ENCODE measurements at regions not wholly inside any gene's neighbourhood (a gene's known extent, or its start where the extent isn't known, plus 50 kb on each side); places are given as distances from the start of the nearest gene placed in this dataset.

- DNase-seq (ENCODE audit: low spot score in 2 of 2): no peak
- no peaks in the 10 kb centered on the region for H3K9me3 ChIP-seq
- no peak overlapping the region for H3K4me3 ChIP-seq
- no peaks in the 10 kb centered on the region for H3K27me3 ChIP-seq
- TF ChIP-seq POLR2A (IDR thresholded peaks at IDR 0.05) (no peak), EP300 (IDR thresholded peaks at IDR 0.05) (no peak), POLR2AphosphoS5 (IDR thresholded peaks at IDR 0.05) (no peak), CTCF (IDR thresholded peaks at IDR 0.05) (no peak)
- WGBS: 90% methylated on average over 2 of the region's 2 CpGs
- no peaks in the 10 kb centered on the region for H3K4me1 ChIP-seq
- H3K27ac ChIP-seq: no peak overlapping the region
- H3K36me3 ChIP-seq: no peaks in the 10 kb centered on the region
Measured at GRCh38 chr5:136805466-136805865, 440.1 kb upstream of the TRPC7 start.

DNA sequence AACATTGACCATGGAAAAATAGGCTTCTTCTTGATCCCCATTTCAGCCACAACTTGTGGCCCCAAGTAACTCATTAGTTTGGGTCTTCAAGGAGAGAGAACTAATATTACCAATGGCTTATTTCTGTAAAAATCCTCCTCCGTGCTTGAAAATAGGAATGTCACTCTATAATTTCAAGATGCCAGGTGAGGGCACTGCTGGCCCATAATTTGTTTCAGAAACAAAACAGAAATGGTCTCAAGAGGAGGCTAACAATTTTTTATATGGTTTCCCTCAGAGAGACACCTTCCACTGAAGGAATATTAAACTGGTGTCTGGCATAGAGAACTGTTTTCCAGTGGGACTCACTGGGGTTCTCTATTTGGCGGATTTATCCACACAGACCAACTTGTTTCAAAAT, 437.0 kb upstream of the TRPC7 start:
- H3K27ac ChIP-seq: no peak overlapping the region
- no peak overlapping the region for H3K4me3 ChIP-seq
- no peaks in the 10 kb centered on the region for H3K36me3 ChIP-seq
- TF ChIP-seq CTCF (IDR thresholded peaks at IDR 0.05): no peak
- TF ChIP-seq POLR2A (IDR thresholded peaks at IDR 0.05): no peak
- TF ChIP-seq POLR2AphosphoS5 (IDR thresholded peaks at IDR 0.05): no peak
- TF ChIP-seq EP300 (IDR thresholded peaks at IDR 0.05): no peak
- no peaks in the 10 kb centered on the region for H3K27me3 ChIP-seq
- H3K9me3 ChIP-seq: no peaks in the 10 kb centered on the region
- no peaks in the 10 kb centered on the region for H3K4me1 ChIP-seq
- no peak for DNase-seq (ENCODE audit: low spot score in 2 of 2)
- WGBS: 45% methylated on average over 2 of the region's 2 CpGs

- Histone ChIP-seq H3K27ac (no peak overlapping the region), H3K36me3 (no peaks in the 10 kb centered on the region), H3K4me1 (no peaks in the 10 kb centered on the region), H3K27me3 (peaks cover 4% of the 10 kb centered on the region), H3K4me3 (no peak overlapping the region), H3K9me3 (no peaks in the 10 kb centered on the region)
- WGBS: 78% methylated on average over 1 of the region's 1 CpG
- DNase-seq (ENCODE audit: low spot score in 2 of 2): no peak
- TF ChIP-seq POLR2A (IDR thresholded peaks at IDR 0.05) (no peak), EP300 (IDR thresholded peaks at IDR 0.05) (no peak), CTCF (IDR thresholded peaks at IDR 0.05) (no peak)
Measured at GRCh38 chr5:136799806-136800372, 434.5 kb upstream of the TRPC7 start.

GRCh38 chr5:136793300-136793699, 428.0 kb upstream of the TRPC7 start:
- TF ChIP-seq POLR2AphosphoS5 (IDR thresholded peaks at IDR 0.05) (no peak), CTCF (IDR thresholded peaks at IDR 0.05) (no peak), POLR2A (IDR thresholded peaks at IDR 0.05) (no peak), EP300 (IDR thresholded peaks at IDR 0.05) (no peak)
- H3K36me3 ChIP-seq: no peaks in the 10 kb centered on the region
- no peak overlapping the region for H3K4me3 ChIP-seq
- no peak for DNase-seq (ENCODE audit: low spot score in 2 of 2)
- 75% methylated on average over 3 of the region's 3 CpGs for WGBS
- no peaks in the 10 kb centered on the region for H3K9me3 ChIP-seq
- no peak overlapping the region for H3K27ac ChIP-seq
- peaks cover 4% of the 10 kb centered on the region for H3K27me3 ChIP-seq
- no peaks in the 10 kb centered on the region for H3K4me1 ChIP-seq

DNA sequence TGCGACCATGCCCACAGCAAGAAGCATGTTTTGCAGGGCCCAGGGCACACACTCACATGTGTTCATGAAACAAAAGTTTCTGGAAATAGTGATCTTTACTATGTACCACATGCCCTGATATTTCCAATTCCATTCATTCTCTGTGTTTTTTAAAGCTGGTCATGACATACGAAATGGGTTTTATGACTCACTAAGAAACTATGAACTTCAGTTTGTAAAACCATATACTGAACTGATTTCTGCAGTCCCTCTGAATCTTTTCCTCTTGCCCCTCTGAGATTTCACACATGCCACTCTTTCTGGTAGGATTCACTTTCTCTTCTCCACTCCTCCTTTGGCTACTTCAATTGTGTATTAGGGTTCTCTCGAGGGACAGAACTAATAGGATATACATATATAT, 416.1 kb upstream of the TRPC7 start:
- Histone ChIP-seq H3K4me3 (no peak overlapping the region), H3K36me3 (no peaks in the 10 kb centered on the region), H3K27ac (no peak overlapping the region), H3K4me1 (no peaks in the 10 kb centered on the region), H3K27me3 (no peaks in the 10 kb centered on the region), H3K9me3 (no peaks in the 10 kb centered on the region)
- 71% methylated on average over 3 of the region's 3 CpGs for WGBS
- TF ChIP-seq CTCF (IDR thresholded peaks at IDR 0.05) (no peak), POLR2AphosphoS5 (IDR thresholded peaks at IDR 0.05) (no peak), EP300 (IDR thresholded peaks at IDR 0.05) (no peak), POLR2A (IDR thresholded peaks at IDR 0.05) (no peak)
- no peak for DNase-seq (ENCODE audit: low spot score in 2 of 2)
